DND-41 (cell line): ENCODE measurements at regions not wholly inside any gene's neighbourhood (a gene's known extent, or its start where the extent isn't known, plus 50 kb on each side); places are given as distances from the start of the nearest gene placed in this dataset.

ENCODE experiments used
- ATAC-seq: fragments of 200-7000 bp; cut with Tn5 transposase; 3 replicates; pipeline ENCODE4 v1.9.1; 2021; ENCODE audit warnings: low read depth; ENCODE audit not compliant: insufficient read depth
- DNase-seq: peaks from one replicate; pipeline ENCODE4 v3.0.0-alpha.2; 2020
- H2AFZ ChIP-seq: 2 replicates; pipeline ENCODE4 v1.6.0; 2012; ENCODE audit warnings: low read depth, low read length
- H3K27ac ChIP-seq: 2 replicates; pipeline ENCODE4 v1.5.1; 2012; ENCODE audit warnings: low read length, inconsistent platforms
- H3K27me3 ChIP-seq: fragments of 200-600 bp; sonication (generic); 2 replicates; pipeline ENCODE4 v1.6.0; 2012; ENCODE audit warnings: low read length, mild to moderate bottlenecking, inconsistent platforms; ENCODE audit not compliant: insufficient read depth, poor library complexity
- H3K36me3 ChIP-seq: 2 replicates; pipeline ENCODE4 v1.5.1; 2012; ENCODE audit warnings: low read length, inconsistent platforms; ENCODE audit not compliant: insufficient read depth
- H3K4me1 ChIP-seq: 2 replicates; pipeline ENCODE4 v1.5.1; 2012; ENCODE audit warnings: mild to moderate bottlenecking, low read length; ENCODE audit not compliant: insufficient read depth
- H3K4me2 ChIP-seq: 2 replicates; pipeline ENCODE4 v1.6.0; 2012; ENCODE audit warnings: mild to moderate bottlenecking, moderate library complexity, low read length, inconsistent platforms; ENCODE audit not compliant: insufficient read depth
- H3K4me3 ChIP-seq, 2 experiments: fragments of 200-600 bp in 1 of 2; shearing (Covaris generic) in 1 of 2; 2 replicates each; pipeline ENCODE4 v1.5.1; 2012 to 2016; ENCODE audit warnings: inconsistent platforms in 2 of 2, low read length in 2 of 2, mild to moderate bottlenecking in 2 of 2, low read depth in 1 of 2, moderate library complexity in 1 of 2
- H3K79me2 ChIP-seq: 2 replicates; pipeline ENCODE4 v1.6.0; 2012; ENCODE audit warnings: low read length, inconsistent platforms; ENCODE audit not compliant: insufficient read depth
- H3K9ac ChIP-seq: 2 replicates; pipeline ENCODE4 v1.6.0; 2012; ENCODE audit warnings: low read depth, mild to moderate bottlenecking, inconsistent platforms, low read length, moderate library complexity
- H3K9me3 ChIP-seq: 2 replicates; pipeline ENCODE4 v1.5.1; 2012; ENCODE audit warnings: low read length, moderate library complexity, mild to moderate bottlenecking, inconsistent platforms; ENCODE audit not compliant: insufficient read depth, severe bottlenecking
- H4K20me1 ChIP-seq: 2 replicates; pipeline ENCODE4 v1.6.0; 2012; ENCODE audit warnings: low read length; ENCODE audit not compliant: insufficient read depth
- CTCF ChIP-seq: IDR thresholded peaks from 2 replicates; pipeline ENCODE4 v1.5.1; 2012; ENCODE audit warnings: borderline replicate concordance, low read length, moderate library complexity, mild to moderate bottlenecking; ENCODE audit not compliant: poor library complexity, severe bottlenecking; ENCODE audit errors: extremely low read depth
- EZH2 ChIP-seq: IDR thresholded peaks from 3 replicates; pipeline ENCODE4 v1.6.1; 2012; ENCODE audit warnings: borderline replicate concordance, low read depth, mild to moderate bottlenecking, moderate library complexity, low read length, inconsistent platforms; ENCODE audit not compliant: severe bottlenecking

- no peak overlapping the region for H3K4me3 ChIP-seq
- H3K4me1 ChIP-seq: no peaks in the 10 kb centered on the region
- H3K9ac ChIP-seq: no peak overlapping the region
- H4K20me1 ChIP-seq: no peaks in the 10 kb centered on the region
- no peak overlapping the region for H3K27ac ChIP-seq
- no peaks in the 10 kb centered on the region for H3K36me3 ChIP-seq
- DNase-seq (no peak), ATAC-seq (no peak)
- no peak overlapping the region for H3K4me2 ChIP-seq
- no peak for TF ChIP-seq CTCF
- no peak for TF ChIP-seq EZH2
- no peaks in the 10 kb centered on the region for H3K9me3 ChIP-seq
- H3K27me3 ChIP-seq: peaks cover 24% of the 10 kb centered on the region
- H2AFZ ChIP-seq: no peak overlapping the region
- no peaks in the 10 kb centered on the region for H3K79me2 ChIP-seq
Observed at GRCh38 chr6:3571250-3571681, 114.4 kb upstream of the SLC22A23 start.

- H3K4me1 ChIP-seq: no peaks in the 10 kb centered on the region
- no peaks in the 10 kb centered on the region for H3K36me3 ChIP-seq
- TF ChIP-seq CTCF (no peak), EZH2 (no peak)
- no peak overlapping the region for H3K4me2 ChIP-seq
- no peaks in the 10 kb centered on the region for H4K20me1 ChIP-seq
- no peak overlapping the region for H3K27ac ChIP-seq
- ATAC-seq: no peak
- no peaks in the 10 kb centered on the region for H3K9me3 ChIP-seq
- no peak overlapping the region for H3K4me3 ChIP-seq
- no peak overlapping the region for H3K9ac ChIP-seq
- no peaks in the 10 kb centered on the region for H3K79me2 ChIP-seq
- H2AFZ ChIP-seq: no peak overlapping the region
- no peak for DNase-seq
- peaks cover 20% of the 10 kb centered on the region for H3K27me3 ChIP-seq
Observed at GRCh38 chr6:3569816-3570215, 113.0 kb upstream of the SLC22A23 start.

GRCh38 chr6:3568396-3569082 is 111.7 kb upstream of the SLC22A23 start:
- no peaks in the 10 kb centered on the region for H3K4me1 ChIP-seq
- H3K27me3 ChIP-seq: peaks cover 20% of the 10 kb centered on the region
- no peak overlapping the region for H3K4me2 ChIP-seq
- H3K4me3 ChIP-seq: no peak overlapping the region
- no peaks in the 10 kb centered on the region for H3K9me3 ChIP-seq
- H3K36me3 ChIP-seq: no peaks in the 10 kb centered on the region
- H4K20me1 ChIP-seq: no peaks in the 10 kb centered on the region
- H3K79me2 ChIP-seq: no peaks in the 10 kb centered on the region
- no peak overlapping the region for H2AFZ ChIP-seq
- H3K9ac ChIP-seq: no peak overlapping the region
- ATAC-seq: no peak
- no peak overlapping the region for H3K27ac ChIP-seq
- TF ChIP-seq EZH2: no peak
- TF ChIP-seq CTCF: no peak
- no peak for DNase-seq
